ENCODE measurements at regions not wholly inside any gene's neighbourhood (a gene's known extent, or its start where the extent isn't known, plus 50 kb on each side); places are given as distances from the start of the nearest gene placed in this dataset.

DNA sequence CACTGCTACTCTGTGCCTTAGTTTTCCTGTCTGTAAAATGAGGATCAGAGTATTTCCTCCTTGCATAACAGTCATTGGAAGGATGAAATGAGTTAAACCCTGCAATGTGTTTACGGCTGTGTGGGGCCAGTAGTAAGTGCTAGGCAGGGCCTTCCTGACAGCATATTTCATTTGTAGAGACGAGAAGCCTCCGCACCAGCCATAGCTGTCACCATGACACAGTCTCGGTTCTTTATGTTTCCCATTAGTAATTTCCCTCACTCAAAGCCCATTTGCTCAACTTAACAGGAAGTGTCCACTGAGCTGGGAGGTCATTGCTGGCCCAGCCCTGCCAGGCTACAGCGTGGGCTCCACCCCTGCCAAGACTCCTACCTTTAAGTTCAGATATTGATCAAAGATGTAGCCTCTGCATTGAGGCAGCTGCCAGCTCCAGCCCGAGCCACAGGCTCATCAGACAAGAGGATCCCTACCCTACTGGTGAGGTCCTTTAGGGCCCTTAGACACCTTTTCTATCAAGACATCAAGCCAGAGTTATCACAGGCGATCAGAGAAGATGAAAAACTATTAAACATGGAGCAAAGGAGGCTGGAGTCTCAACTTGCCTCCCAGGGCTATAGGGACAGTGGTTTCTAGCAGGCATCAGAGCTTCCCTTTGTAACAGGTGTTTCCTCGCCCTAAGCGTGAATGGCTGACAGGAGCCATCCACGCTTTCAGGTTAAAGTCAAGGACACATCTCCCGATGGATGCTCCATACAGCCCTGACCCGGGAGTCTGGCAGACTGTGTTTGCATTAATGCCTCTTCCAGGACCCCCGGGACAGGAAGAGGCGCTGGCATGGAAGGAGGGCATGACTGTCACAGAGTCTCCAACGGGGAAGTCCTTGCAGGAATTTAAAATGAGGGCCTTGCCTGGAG is 251.7 kb downstream of the NDUFA10 start:
- H3K79me2 ChIP-seq (ENCODE audit: control insufficient read depth, insufficient read depth, low read length), result no peaks in the 10 kb centered on the region
- no peak overlapping the region for H2AFZ ChIP-seq (ENCODE audit: low read depth, low read length)
- no peaks in the 10 kb centered on the region for H3K4me1 ChIP-seq (ENCODE audit: control insufficient read depth, extremely low read depth, insufficient read depth, low read length)
- CTCF ChIA-PET, result no interaction called here
- DNase-seq (ENCODE audit: low read depth, low spot score), result no peak
- no peaks in the 10 kb centered on the region for H4K20me1 ChIP-seq (replicated peaks; ENCODE audit: control insufficient read depth, extremely low read depth, insufficient read depth, low read length)
- intact Hi-C loops (cut with micrococcal nuclease) (no loop called here), dilution Hi-C loops (cut with MboI; ENCODE audit: extremely low pct_ligation_motif_present, low sequenced_read_pairs) (no loop called here)
- no peak overlapping the region for H3K27ac ChIP-seq (ENCODE audit: insufficient read depth, low read depth, low read length)
- no TSS peak for BruUV-seq (replicated peaks)
- POLR2A ChIA-PET, result no interaction called here
- peaks cover 2% of the 10 kb centered on the region for H3K9me3 ChIP-seq (replicated peaks; ENCODE audit: control insufficient read depth, insufficient read depth, low read length)
- no peak overlapping the region for H3K4me2 ChIP-seq (ENCODE audit: insufficient read depth, low read length)
- no peaks in the 10 kb centered on the region for H3K27me3 ChIP-seq (ENCODE audit: control insufficient read depth in 2 of 2, insufficient read depth in 2 of 2, low read length in 2 of 2)
- H3K9ac ChIP-seq (replicated peaks; ENCODE audit: extremely low read depth, insufficient read depth, low read length), result no peak overlapping the region
- TF ChIP-seq, protein P1, sequence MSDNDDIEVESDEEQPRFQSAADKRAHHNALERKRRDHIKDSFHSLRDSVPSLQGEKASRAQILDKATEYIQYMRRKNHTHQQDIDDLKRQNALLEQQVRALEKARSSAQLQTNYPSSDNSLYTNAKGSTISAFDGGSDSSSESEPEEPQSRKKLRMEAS (IDR thresholded peaks at IDR 0.05; ENCODE audit: insufficient read depth, insufficient read length), result no peak
- no peak for TF ChIP-seq POLR2AphosphoS5 (IDR thresholded peaks at IDR 0.05; ENCODE audit: insufficient read depth, low read depth, low read length)
- TF ChIP-seq JUN (IDR thresholded peaks at IDR 0.05; ENCODE audit: borderline replicate concordance, insufficient read depth, insufficient read length, low read depth), result no peak
- TF ChIP-seq POLR2A (IDR thresholded peaks at IDR 0.05; ENCODE audit: low read depth, low read length), result no peak
- no peak for TF ChIP-seq GATA2 (IDR thresholded peaks at IDR 0.05; ENCODE audit: insufficient read depth, insufficient read length, low read depth, low read length)
- TF ChIP-seq, protein P2, sequence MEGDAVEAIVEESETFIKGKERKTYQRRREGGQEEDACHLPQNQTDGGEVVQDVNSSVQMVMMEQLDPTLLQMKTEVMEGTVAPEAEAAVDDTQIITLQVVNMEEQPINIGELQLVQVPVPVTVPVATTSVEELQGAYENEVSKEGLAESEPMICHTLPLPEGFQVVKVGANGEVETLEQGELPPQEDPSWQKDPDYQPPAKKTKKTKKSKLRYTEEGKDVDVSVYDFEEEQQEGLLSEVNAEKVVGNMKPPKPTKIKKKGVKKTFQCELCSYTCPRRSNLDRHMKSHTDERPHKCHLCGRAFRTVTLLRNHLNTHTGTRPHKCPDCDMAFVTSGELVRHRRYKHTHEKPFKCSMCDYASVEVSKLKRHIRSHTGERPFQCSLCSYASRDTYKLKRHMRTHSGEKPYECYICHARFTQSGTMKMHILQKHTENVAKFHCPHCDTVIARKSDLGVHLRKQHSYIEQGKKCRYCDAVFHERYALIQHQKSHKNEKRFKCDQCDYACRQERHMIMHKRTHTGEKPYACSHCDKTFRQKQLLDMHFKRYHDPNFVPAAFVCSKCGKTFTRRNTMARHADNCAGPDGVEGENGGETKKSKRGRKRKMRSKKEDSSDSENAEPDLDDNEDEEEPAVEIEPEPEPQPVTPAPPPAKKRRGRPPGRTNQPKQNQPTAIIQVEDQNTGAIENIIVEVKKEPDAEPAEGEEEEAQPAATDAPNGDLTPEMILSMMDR (IDR thresholded peaks at IDR 0.05; ENCODE audit: extremely low read depth in 1 of 2, insufficient read depth in 1 of 2, low read depth in 1 of 2, low read length in 2 of 2), result no peak
- TF ChIP-seq MYC (IDR thresholded peaks at IDR 0.05; ENCODE audit: low read depth, low read length), result no peak
- no peak for TF ChIP-seq FOS (IDR thresholded peaks at IDR 0.05; ENCODE audit: borderline replicate concordance, insufficient read depth, low read length)
- TF ChIP-seq EZH2 (IDR thresholded peaks at IDR 0.05; ENCODE audit: borderline replicate concordance, low read depth, low read length, severe bottlenecking), result no peak
- H3K4me3 ChIP-seq (replicated peaks in 1 of 3; ENCODE audit: insufficient read depth in 1 of 3, low read depth in 1 of 3, low read length in 3 of 3), result no peak overlapping the region
- H3K9me1 ChIP-seq (replicated peaks; ENCODE audit: control insufficient read depth, extremely low read depth, insufficient read depth, low read length), result no peaks in the 10 kb centered on the region
- H3K36me3 ChIP-seq (ENCODE audit: control insufficient read depth in 2 of 2, extremely low read depth in 1 of 2, insufficient read depth in 2 of 2, low read length in 2 of 2), result no peaks in the 10 kb centered on the region
- no peak for FAIRE-seq
